GM12873 (cell line): ENCODE measurements at regions not wholly inside any gene's neighbourhood (a gene's known extent, or its start where the extent isn't known, plus 50 kb on each side); places are given as distances from the start of the nearest gene placed in this dataset.

Source experiments
- CTCF ChIP-seq: IDR thresholded peaks from 2 replicates; pipeline ENCODE4 v1.5.1; 2012; ENCODE audit warnings: low read depth, mild to moderate bottlenecking, moderate library complexity, low read length, control low read depth; ENCODE audit not compliant: insufficient read depth; ENCODE audit errors: missing control alignments

GRCh38 chr17:55659661-55660060 lies 63.0 kb downstream of the TMEM100 start:
- no peak for TF ChIP-seq CTCF

- TF ChIP-seq CTCF: no peak
Observed at GRCh38 chr17:55655777-55656176, 66.9 kb downstream of the TMEM100 start.

GRCh38 chr17:55654821-55655220 lies 67.8 kb downstream of the TMEM100 start:
- TF ChIP-seq CTCF: no peak

- no peak for TF ChIP-seq CTCF
Observed at GRCh38 chr17:55654022-55654421, 68.6 kb downstream of the TMEM100 start.

GRCh38 chr17:55652825-55653224 lies 69.8 kb downstream of the TMEM100 start:
- TF ChIP-seq CTCF: no peak

- TF ChIP-seq CTCF: no peak
Observed at GRCh38 chr17:55652114-55652823, 70.4 kb downstream of the TMEM100 start.

- no peak for TF ChIP-seq CTCF
Observed at GRCh38 chr17:55649957-55650597, 72.6 kb downstream of the TMEM100 start.
